ENCODE measurements at regions not wholly inside any gene's neighbourhood (a gene's known extent, or its start where the extent isn't known, plus 50 kb on each side); places are given as distances from the start of the nearest gene placed in this dataset.

DNA sequence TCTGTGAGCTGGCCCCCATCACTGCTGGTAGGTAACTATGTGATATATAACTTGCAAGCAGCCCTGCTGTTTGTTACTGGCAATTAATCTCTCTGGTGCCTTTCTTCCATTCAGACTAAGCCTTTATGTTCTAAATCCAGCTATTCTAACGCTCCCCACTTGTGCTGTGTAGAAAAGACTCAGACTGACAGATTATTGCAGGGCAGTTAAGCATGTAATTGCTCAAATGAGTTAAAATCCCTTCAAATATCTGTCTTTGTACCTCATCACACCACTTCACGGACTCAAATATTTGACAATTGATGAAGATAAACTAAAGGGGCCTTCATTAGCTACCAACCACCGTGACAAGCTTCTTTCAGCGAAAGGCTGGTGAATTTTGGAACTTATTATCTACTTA is 416.2 kb downstream of the NR2F2 start:
- TF ChIP-seq, protein P1, sequence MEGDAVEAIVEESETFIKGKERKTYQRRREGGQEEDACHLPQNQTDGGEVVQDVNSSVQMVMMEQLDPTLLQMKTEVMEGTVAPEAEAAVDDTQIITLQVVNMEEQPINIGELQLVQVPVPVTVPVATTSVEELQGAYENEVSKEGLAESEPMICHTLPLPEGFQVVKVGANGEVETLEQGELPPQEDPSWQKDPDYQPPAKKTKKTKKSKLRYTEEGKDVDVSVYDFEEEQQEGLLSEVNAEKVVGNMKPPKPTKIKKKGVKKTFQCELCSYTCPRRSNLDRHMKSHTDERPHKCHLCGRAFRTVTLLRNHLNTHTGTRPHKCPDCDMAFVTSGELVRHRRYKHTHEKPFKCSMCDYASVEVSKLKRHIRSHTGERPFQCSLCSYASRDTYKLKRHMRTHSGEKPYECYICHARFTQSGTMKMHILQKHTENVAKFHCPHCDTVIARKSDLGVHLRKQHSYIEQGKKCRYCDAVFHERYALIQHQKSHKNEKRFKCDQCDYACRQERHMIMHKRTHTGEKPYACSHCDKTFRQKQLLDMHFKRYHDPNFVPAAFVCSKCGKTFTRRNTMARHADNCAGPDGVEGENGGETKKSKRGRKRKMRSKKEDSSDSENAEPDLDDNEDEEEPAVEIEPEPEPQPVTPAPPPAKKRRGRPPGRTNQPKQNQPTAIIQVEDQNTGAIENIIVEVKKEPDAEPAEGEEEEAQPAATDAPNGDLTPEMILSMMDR (conservative IDR thresholded peaks at IDR 0.05; ENCODE audit: low read depth, low read length), result no peak
- Histone ChIP-seq H3K4me2 (no peak overlapping the region), H3K27me3 (ENCODE audit: insufficient read depth, low read depth) (no peaks in the 10 kb centered on the region), H3K27ac (no peak overlapping the region), H4K20me1 (ENCODE audit: insufficient read depth) (no peaks in the 10 kb centered on the region), H3K4me1 (ENCODE audit: low read depth, poor library complexity, severe bottlenecking) (no peaks in the 10 kb centered on the region), H3K9ac (no peak overlapping the region), H3K4me3 (IDR thresholded peaks at IDR 0.05; ENCODE audit: insufficient read depth, low read depth, low read length) (no peak overlapping the region), H2AFZ (ENCODE audit: low read depth) (no peak overlapping the region), H3K79me2 (ENCODE audit: insufficient read depth, low read depth) (no peaks in the 10 kb centered on the region), H3K36me3 (ENCODE audit: insufficient read depth) (no peaks in the 10 kb centered on the region)

DNA sequence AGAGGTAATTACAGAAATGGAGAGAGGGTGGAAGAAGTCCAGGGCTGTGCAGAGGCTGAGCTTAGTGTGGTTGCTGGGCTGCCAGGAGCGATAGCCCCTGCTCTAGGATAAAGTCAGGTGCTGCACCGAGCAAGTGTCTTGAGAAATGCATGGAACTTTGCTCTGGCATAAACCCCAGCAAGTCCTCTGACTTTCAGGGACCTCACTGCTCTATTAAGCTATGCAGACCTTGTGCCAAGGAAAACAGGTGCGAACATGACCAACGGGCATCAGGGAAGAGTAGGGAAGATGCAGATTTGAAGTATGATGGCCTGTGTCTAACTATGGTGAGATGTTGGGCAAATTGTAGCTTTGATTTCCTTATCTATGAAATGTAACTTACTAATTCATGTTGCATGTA is 416.8 kb downstream of the NR2F2 start:
- Histone ChIP-seq H2AFZ (ENCODE audit: low read depth) (no peak overlapping the region), H4K20me1 (ENCODE audit: insufficient read depth) (no peaks in the 10 kb centered on the region), H3K4me3 (IDR thresholded peaks at IDR 0.05; ENCODE audit: insufficient read depth, low read depth, low read length) (no peak overlapping the region), H3K9ac (no peak overlapping the region), H3K27ac (no peak overlapping the region), H3K27me3 (ENCODE audit: insufficient read depth, low read depth) (no peaks in the 10 kb centered on the region), H3K79me2 (ENCODE audit: insufficient read depth, low read depth) (no peaks in the 10 kb centered on the region), H3K4me1 (ENCODE audit: low read depth, poor library complexity, severe bottlenecking) (no peaks in the 10 kb centered on the region), H3K4me2 (no peak overlapping the region), H3K36me3 (ENCODE audit: insufficient read depth) (no peaks in the 10 kb centered on the region)
- TF ChIP-seq, protein P1 (conservative IDR thresholded peaks at IDR 0.05; ENCODE audit: low read depth, low read length), result no peak

DNA sequence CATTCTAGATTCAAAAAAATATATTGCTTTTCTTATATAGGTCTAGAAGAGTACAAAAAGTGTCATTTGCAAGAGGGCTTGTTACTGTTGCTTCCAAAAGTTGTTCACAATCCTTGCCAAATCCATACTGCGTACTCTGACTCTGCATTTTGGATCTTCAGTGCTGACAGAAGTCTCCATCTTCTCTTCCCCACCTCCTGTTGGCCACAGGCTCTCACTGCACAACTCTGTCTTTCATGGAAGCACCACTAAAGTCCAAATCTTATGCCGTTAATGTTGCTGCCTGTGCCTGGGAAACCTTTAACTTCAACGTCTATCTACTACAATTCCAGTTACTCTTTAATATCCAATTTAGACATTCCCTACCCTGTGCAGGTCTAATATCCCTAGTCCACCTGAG is 419.9 kb downstream of the NR2F2 start:
- TF ChIP-seq, protein P1 (conservative IDR thresholded peaks at IDR 0.05; ENCODE audit: low read depth, low read length), result no peak

DNA sequence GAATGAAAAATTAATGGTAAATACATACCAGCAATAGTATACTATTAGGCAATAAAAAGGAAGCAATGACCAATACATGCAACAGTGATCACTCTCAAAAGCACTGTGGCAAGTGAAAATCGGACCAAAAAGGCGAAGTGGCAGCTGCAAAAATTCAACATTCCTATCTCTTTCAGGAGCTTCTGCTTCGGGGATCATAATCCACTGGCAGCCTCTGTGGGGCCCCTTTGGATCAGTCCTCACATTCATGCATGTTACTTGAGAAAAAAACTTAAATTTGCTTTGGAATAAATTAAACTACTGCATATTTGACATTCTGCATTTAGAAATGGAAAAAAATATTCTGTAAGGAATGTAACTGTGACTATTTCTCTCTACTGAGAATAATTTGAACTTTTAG is 425.6 kb downstream of the NR2F2 start:
- Histone ChIP-seq H3K9ac (no peak overlapping the region), H4K20me1 (ENCODE audit: insufficient read depth) (no peaks in the 10 kb centered on the region), H2AFZ (ENCODE audit: low read depth) (no peak overlapping the region), H3K36me3 (ENCODE audit: insufficient read depth) (no peaks in the 10 kb centered on the region), H3K4me3 (IDR thresholded peaks at IDR 0.05; ENCODE audit: insufficient read depth, low read depth, low read length) (no peak overlapping the region), H3K4me2 (no peak overlapping the region), H3K4me1 (ENCODE audit: low read depth, poor library complexity, severe bottlenecking) (no peaks in the 10 kb centered on the region), H3K27me3 (ENCODE audit: insufficient read depth, low read depth) (no peaks in the 10 kb centered on the region), H3K79me2 (ENCODE audit: insufficient read depth, low read depth) (no peaks in the 10 kb centered on the region), H3K27ac (no peak overlapping the region)
- TF ChIP-seq, protein P1 (conservative IDR thresholded peaks at IDR 0.05; ENCODE audit: low read depth, low read length), result no peak

More for the DNA sequence above, 419.9 kb downstream of the NR2F2 start:
- Histone ChIP-seq H3K4me1 (ENCODE audit: low read depth, poor library complexity, severe bottlenecking) (no peaks in the 10 kb centered on the region), H2AFZ (ENCODE audit: low read depth) (no peak overlapping the region), H3K4me3 (IDR thresholded peaks at IDR 0.05; ENCODE audit: insufficient read depth, low read depth, low read length) (no peak overlapping the region), H3K4me2 (no peak overlapping the region), H4K20me1 (ENCODE audit: insufficient read depth) (no peaks in the 10 kb centered on the region), H3K9ac (no peak overlapping the region), H3K79me2 (ENCODE audit: insufficient read depth, low read depth) (no peaks in the 10 kb centered on the region), H3K27ac (no peak overlapping the region), H3K27me3 (ENCODE audit: insufficient read depth, low read depth) (no peaks in the 10 kb centered on the region), H3K36me3 (ENCODE audit: insufficient read depth) (no peaks in the 10 kb centered on the region)

Measured in KMS-11 (cell line).